Activated CD4-positive, alpha-beta memory T cell treated with anti-CD3 and anti-CD28 coated beads for 36 hours (primary cell): ENCODE measurements at regions not wholly inside any gene's neighbourhood (a gene's known extent, or its start where the extent isn't known, plus 50 kb on each side); places are given as distances from the start of the nearest gene placed in this dataset.

ENCODE experiments used
- CTCF ChIA-PET: fragments of 350-600 bp; sonication (Branson Sonifier 250); formaldehyde crosslinking; loops from one replicate; lab custom pipeline; 2021; ENCODE audit warnings: antibody characterized with exemption, inconsistent platforms; lab: Charles Lee
- POLR2A ChIA-PET: fragments of 350-600 bp; sonication (Branson Sonifier 250); formaldehyde crosslinking; loops from one replicate; lab custom pipeline; 2021; ENCODE audit warnings: antibody characterized with exemption; lab: Charles Lee
- DNase-seq: peaks from one replicate; pipeline ENCODE4 v3.0.0-alpha.2; 2020
- H3K27ac Mint-ChIP-seq: one replicate; pipeline ENCODE4 v1.8.0; 2021; ENCODE audit warnings: mixed read lengths
- H3K27me3 Mint-ChIP-seq: one replicate; pipeline ENCODE4 v1.8.0; 2021; ENCODE audit warnings: mixed read lengths
- H3K36me3 Mint-ChIP-seq: one replicate; pipeline ENCODE4 v1.8.0; 2021; ENCODE audit warnings: mixed read lengths
- H3K4me1 Mint-ChIP-seq: one replicate; pipeline ENCODE4 v1.8.0; 2021; ENCODE audit warnings: low read depth, mixed read lengths
- H3K4me3 Mint-ChIP-seq: one replicate; pipeline ENCODE4 v1.8.0; 2021; ENCODE audit warnings: mild to moderate bottlenecking, mixed read lengths
- H3K9me3 Mint-ChIP-seq: one replicate; pipeline ENCODE4 v1.8.0; 2021; ENCODE audit warnings: mixed read lengths
- intact Hi-C: fragments of 100-400 bp; cut with micrococcal nuclease; formaldehyde crosslinking; loops from one replicate; pipeline ENCODE4 v1.15.1; 2023

- Mint-ChIP-seq H3K4me3 (no peak overlapping the region), H3K4me1 (no peaks in the 10 kb centered on the region), H3K27me3 (peaks cover 13% of the 10 kb centered on the region), H3K36me3 (no peaks in the 10 kb centered on the region), H3K9me3 (no peaks in the 10 kb centered on the region), H3K27ac (no peak overlapping the region)
- DNase-seq, result no peak
- ChIA-PET POLR2A (no interaction called here), CTCF (interaction anchor here (1.0 kb wide), 1 partner anchor 170 kb away, joined by 3 read pairs; no protein-coding TSS in a partner anchor)
- intact Hi-C loops, result no loop called here
Measured at GRCh38 chr6:151154418-151154817, 85.3 kb upstream of the AKAP12 start.

GRCh38 chr6:151155095-151155494 lies 84.7 kb upstream of the AKAP12 start:
- CTCF ChIA-PET, result no interaction called here
- H3K27me3 Mint-ChIP-seq, result peaks cover 13% of the 10 kb centered on the region
- H3K4me1 Mint-ChIP-seq, result no peaks in the 10 kb centered on the region
- no peaks in the 10 kb centered on the region for H3K36me3 Mint-ChIP-seq
- no peak for DNase-seq
- intact Hi-C loops, result no loop called here
- POLR2A ChIA-PET, result no interaction called here
- H3K9me3 Mint-ChIP-seq, result no peaks in the 10 kb centered on the region
- no peak overlapping the region for H3K4me3 Mint-ChIP-seq
- H3K27ac Mint-ChIP-seq, result no peak overlapping the region

- H3K9me3 Mint-ChIP-seq, result no peaks in the 10 kb centered on the region
- ChIA-PET CTCF (no interaction called here), POLR2A (no interaction called here)
- no peak for DNase-seq
- H3K4me3 Mint-ChIP-seq, result no peak overlapping the region
- intact Hi-C loops, result no loop called here
- H3K36me3 Mint-ChIP-seq, result no peaks in the 10 kb centered on the region
- peaks cover 3% of the 10 kb centered on the region for H3K27me3 Mint-ChIP-seq
- no peaks in the 10 kb centered on the region for H3K4me1 Mint-ChIP-seq
- H3K27ac Mint-ChIP-seq, result no peak overlapping the region
Measured at GRCh38 chr6:151160929-151161757, 78.6 kb upstream of the AKAP12 start.

- ChIA-PET CTCF (interaction anchor here (0.7 kb wide), 1 partner anchor 21 kb away, joined by 3 read pairs; no protein-coding TSS in a partner anchor), POLR2A (no interaction called here)
- H3K4me1 Mint-ChIP-seq, result no peaks in the 10 kb centered on the region
- H3K4me3 Mint-ChIP-seq, result no peak overlapping the region
- H3K9me3 Mint-ChIP-seq, result no peaks in the 10 kb centered on the region
- H3K27me3 Mint-ChIP-seq, result no peaks in the 10 kb centered on the region
- H3K36me3 Mint-ChIP-seq, result no peaks in the 10 kb centered on the region
- intact Hi-C loops, result no loop called here
- DNase-seq, result no peak
- no peak overlapping the region for H3K27ac Mint-ChIP-seq
Measured at GRCh38 chr6:151164383-151164782, 75.4 kb upstream of the AKAP12 start.

GRCh38 chr6:151166180-151166579 lies 73.6 kb upstream of the AKAP12 start:
- Mint-ChIP-seq H3K9me3 (no peaks in the 10 kb centered on the region), H3K36me3 (no peaks in the 10 kb centered on the region), H3K27ac (no peak overlapping the region), H3K4me1 (no peaks in the 10 kb centered on the region), H3K27me3 (no peaks in the 10 kb centered on the region), H3K4me3 (no peak overlapping the region)
- DNase-seq, result no peak
- intact Hi-C loops, result no loop called here
- ChIA-PET CTCF (no interaction called here), POLR2A (no interaction called here)

GRCh38 chr6:151167034-151167433 lies 72.7 kb upstream of the AKAP12 start:
- no peak overlapping the region for H3K27ac Mint-ChIP-seq
- no peaks in the 10 kb centered on the region for H3K27me3 Mint-ChIP-seq
- DNase-seq, result no peak
- intact Hi-C loops, result no loop called here
- no peak overlapping the region for H3K4me3 Mint-ChIP-seq
- H3K4me1 Mint-ChIP-seq, result no peaks in the 10 kb centered on the region
- POLR2A ChIA-PET, result no interaction called here
- no peaks in the 10 kb centered on the region for H3K9me3 Mint-ChIP-seq
- H3K36me3 Mint-ChIP-seq, result no peaks in the 10 kb centered on the region
- CTCF ChIA-PET, result no interaction called here

- no peak overlapping the region for H3K27ac Mint-ChIP-seq
- intact Hi-C loops, result no loop called here
- H3K36me3 Mint-ChIP-seq, result no peaks in the 10 kb centered on the region
- DNase-seq, result no peak
- H3K9me3 Mint-ChIP-seq, result no peaks in the 10 kb centered on the region
- H3K27me3 Mint-ChIP-seq, result peaks cover 4% of the 10 kb centered on the region
- no peaks in the 10 kb centered on the region for H3K4me1 Mint-ChIP-seq
- ChIA-PET POLR2A (no interaction called here), CTCF (no interaction called here)
- H3K4me3 Mint-ChIP-seq, result no peak overlapping the region
Measured at GRCh38 chr6:151170622-151171246, 69.0 kb upstream of the AKAP12 start.

- ChIA-PET CTCF (interaction anchor here (0.6 kb wide), 1 partner anchor 152 kb away, joined by 3 read pairs; no protein-coding TSS in a partner anchor), POLR2A (no interaction called here)
- peaks cover 10% of the 10 kb centered on the region for H3K27me3 Mint-ChIP-seq
- no peaks in the 10 kb centered on the region for H3K9me3 Mint-ChIP-seq
- intact Hi-C loops, result no loop called here
- H3K36me3 Mint-ChIP-seq, result no peaks in the 10 kb centered on the region
- no peaks in the 10 kb centered on the region for H3K4me1 Mint-ChIP-seq
- no peak for DNase-seq
- H3K27ac Mint-ChIP-seq, result no peak overlapping the region
- H3K4me3 Mint-ChIP-seq, result no peak overlapping the region
Measured at GRCh38 chr6:151172751-151173150, 67.0 kb upstream of the AKAP12 start.

- intact Hi-C loops, result no loop called here
- H3K9me3 Mint-ChIP-seq, result no peaks in the 10 kb centered on the region
- no peak for DNase-seq
- CTCF ChIA-PET, result interaction anchor here (1.0 kb wide), 1 partner anchor 159 kb away, joined by 4 read pairs; no protein-coding TSS in a partner anchor
- no peaks in the 10 kb centered on the region for H3K4me1 Mint-ChIP-seq
- H3K27ac Mint-ChIP-seq, result no peak overlapping the region
- H3K36me3 Mint-ChIP-seq, result no peaks in the 10 kb centered on the region
- peaks cover 25% of the 10 kb centered on the region for H3K27me3 Mint-ChIP-seq
- POLR2A ChIA-PET, result no interaction called here
- no peak overlapping the region for H3K4me3 Mint-ChIP-seq
Measured at GRCh38 chr6:151175662-151176445, 63.9 kb upstream of the AKAP12 start.

- Mint-ChIP-seq H3K27ac (no peak overlapping the region), H3K9me3 (no peaks in the 10 kb centered on the region), H3K4me1 (no peaks in the 10 kb centered on the region), H3K27me3 (peaks cover 25% of the 10 kb centered on the region), H3K36me3 (no peaks in the 10 kb centered on the region), H3K4me3 (no peak overlapping the region)
- intact Hi-C loops, result no loop called here
- CTCF ChIA-PET, result no interaction called here
- no peak for DNase-seq
- POLR2A ChIA-PET, result no interaction called here
Measured at GRCh38 chr6:151176911-151177770, 62.6 kb upstream of the AKAP12 start.

- CTCF ChIA-PET, result no interaction called here
Measured at GRCh38 chr6:151178373-151178772, 61.4 kb upstream of the AKAP12 start.

More at GRCh38 chr6:151178373-151178772, 61.4 kb upstream of the AKAP12 start:
- POLR2A ChIA-PET, result no interaction called here
- H3K9me3 Mint-ChIP-seq, result peaks cover 2% of the 10 kb centered on the region
- H3K27ac Mint-ChIP-seq, result no peak overlapping the region
- intact Hi-C loops, result no loop called here
- no peak overlapping the region for H3K4me3 Mint-ChIP-seq
- peaks cover 25% of the 10 kb centered on the region for H3K27me3 Mint-ChIP-seq
- no peaks in the 10 kb centered on the region for H3K4me1 Mint-ChIP-seq
- H3K36me3 Mint-ChIP-seq, result no peaks in the 10 kb centered on the region
- DNase-seq, result no peak
